ENCODE measurements at regions not wholly inside any gene's neighbourhood (a gene's known extent, or its start where the extent isn't known, plus 50 kb on each side); places are given as distances from the start of the nearest gene placed in this dataset.

GRCh38 chr3:194031867-194032635 lies 103.9 kb upstream of the HES1 start:
- Histone ChIP-seq H3K4me1 (peaks cover 0 to 42% (median 0%) of the 10 kb centered on the region in 3 donors), H3K27ac (peak overlapping the region; percentile 2 to 64 (median 43)), H3K9me3 (no peaks in the 10 kb centered on the region), H3K36me3 (no peaks in the 10 kb centered on the region), H3K4me3 (no peak overlapping the region), H3K27me3 (peaks cover 0 to 7% (median 0%) of the 10 kb centered on the region in 4 donors)
- no peak for TF ChIP-seq POLR2A (IDR thresholded peaks at IDR 0.05)
- no peak for TF ChIP-seq CTCF (IDR thresholded peaks at IDR 0.05)
- no peak for DNase-seq
- WGBS, 2 donors = 83 to 86% methylated on average over 11 to 12 of the region's 12 CpGs
- intact Hi-C loops (cut with DNase I) = no loop called here

- H3K36me3 ChIP-seq = no peaks in the 10 kb centered on the region
- TF ChIP-seq CTCF (IDR thresholded peaks at IDR 0.05) (no peak), POLR2A (IDR thresholded peaks at IDR 0.05) (no peak)
- H3K4me3 ChIP-seq = no peak overlapping the region
- peaks cover 0 to 42% (median 0%) of the 10 kb centered on the region in 3 donors for H3K4me1 ChIP-seq
- peaks cover 0 to 7% (median 0%) of the 10 kb centered on the region in 4 donors for H3K27me3 ChIP-seq
- 53 to 55% methylated on average over 9 of the region's 9 CpGs for WGBS, 2 donors
- peak overlapping the region in 1 of 4 donors; percentile 13 for H3K27ac ChIP-seq
- DNase-seq = no peak
- intact Hi-C loops (cut with DNase I) = no loop called here
- H3K9me3 ChIP-seq = no peaks in the 10 kb centered on the region
Measured at GRCh38 chr3:194032828-194033435, 103.0 kb upstream of the HES1 start.

GRCh38 chr3:194034346-194035336 lies 101.3 kb upstream of the HES1 start:
- DNase-seq = no peak
- 94 to 95% methylated on average over 13 to 17 of the region's 24 CpGs for WGBS, 2 donors
- H3K4me3 ChIP-seq = no peak overlapping the region
- no peaks in the 10 kb centered on the region for H3K9me3 ChIP-seq
- intact Hi-C loops (cut with DNase I) = no loop called here
- H3K4me1 ChIP-seq = peaks cover 0 to 34% (median 0%) of the 10 kb centered on the region in 3 donors
- H3K27me3 ChIP-seq = peaks cover 0 to 7% (median 0%) of the 10 kb centered on the region in 4 donors
- no peak overlapping the region for H3K27ac ChIP-seq
- H3K36me3 ChIP-seq = no peaks in the 10 kb centered on the region
- TF ChIP-seq CTCF (IDR thresholded peaks at IDR 0.05) (no peak), POLR2A (IDR thresholded peaks at IDR 0.05) (no peak)

- TF ChIP-seq POLR2A (IDR thresholded peaks at IDR 0.05) (no peak), CTCF (IDR thresholded peaks at IDR 0.05) (no peak)
- H3K27me3 ChIP-seq = peaks cover 0 to 7% (median 0%) of the 10 kb centered on the region in 4 donors
- DNase-seq = no peak
- no peaks in the 10 kb centered on the region for H3K36me3 ChIP-seq
- no peaks in the 10 kb centered on the region for H3K9me3 ChIP-seq
- peak overlapping the region in 1 of 4 donors; percentile 21 for H3K27ac ChIP-seq
- peaks cover 0 to 24% (median 0%) of the 10 kb centered on the region in 3 donors for H3K4me1 ChIP-seq
- H3K4me3 ChIP-seq = no peak overlapping the region
- intact Hi-C loops (cut with DNase I) = no loop called here
- 68 to 90% methylated on average over 2 to 4 of the region's 5 CpGs for WGBS, 2 donors
Measured at GRCh38 chr3:194035406-194036138, 100.4 kb upstream of the HES1 start.

Measured in esophagus squamous epithelium (tissue), 5 donors.